WTC11 (cell line): ENCODE measurements at regions not wholly inside any gene's neighbourhood (a gene's known extent, or its start where the extent isn't known, plus 50 kb on each side); places are given as distances from the start of the nearest gene placed in this dataset.

Experiments used
- ATAC-seq: fragments of 200-7000 bp; cut with Tn5 transposase; 2 replicates; pipeline ENCODE4 v1.10.0; 2021; ENCODE audit warnings: mild to moderate bottlenecking, moderate library complexity
- CTCF ChIA-PET: fragments of 300-600 bp; sonication (Branson Sonifier 250); formaldehyde crosslinking; loops from one replicate; lab custom pipeline; 2021; ENCODE audit warnings: antibody characterized with exemption; lab: Charles Lee
- POLR2A ChIA-PET: fragments of 350-600 bp; sonication (Branson Sonifier 250); formaldehyde crosslinking; loops from one replicate; lab custom pipeline; 2021; ENCODE audit warnings: antibody characterized with exemption; lab: Charles Lee
- DNase-seq: peaks from one replicate; pipeline ENCODE4 v3.0.0; 2021; ENCODE audit warnings: low spot score
- H3K27ac Mint-ChIP-seq: 2 replicates; pipeline ENCODE4 v1.8.0; 2021; ENCODE audit warnings: mixed read lengths
- H3K27me3 Mint-ChIP-seq: 2 replicates; pipeline ENCODE4 v1.8.0; 2021; ENCODE audit warnings: low read depth, mild to moderate bottlenecking, moderate library complexity, mixed read lengths
- H3K36me3 Mint-ChIP-seq: 2 replicates; pipeline ENCODE4 v1.8.0; 2021; ENCODE audit warnings: mixed read lengths
- H3K4me1 Mint-ChIP-seq: 2 replicates; pipeline ENCODE4 v1.8.0; 2022; ENCODE audit warnings: mixed read lengths
- H3K4me3 Mint-ChIP-seq: 2 replicates; pipeline ENCODE4 v1.8.0; 2021; ENCODE audit warnings: mild to moderate bottlenecking, moderate library complexity, mixed read lengths
- H3K9me3 Mint-ChIP-seq: 2 replicates; pipeline ENCODE4 v1.8.0; 2021; ENCODE audit warnings: mixed read lengths
- ATF2 ChIP-seq: sonication (generic); formaldehyde crosslinking; IDR thresholded peaks from 2 replicates; pipeline ENCODE4 v1.8.1; 2022; ENCODE audit warnings: low read depth, missing genetic modification reagents, borderline replicate concordance
- CBFB ChIP-seq: sonication (generic); formaldehyde crosslinking; IDR thresholded peaks from 2 replicates; pipeline ENCODE4 v1.8.1; 2022; ENCODE audit warnings: mild to moderate bottlenecking, low read depth, missing genetic modification reagents
- CREM ChIP-seq: sonication (generic); formaldehyde crosslinking; IDR thresholded peaks from 2 replicates; pipeline ENCODE4 v1.8.1; 2022; ENCODE audit warnings: mild to moderate bottlenecking, missing genetic modification reagents, moderate library complexity
- ELF4 ChIP-seq: sonication (generic); formaldehyde crosslinking; IDR thresholded peaks from 2 replicates; pipeline ENCODE4 v1.8.1; 2022; ENCODE audit warnings: low read depth, mild to moderate bottlenecking, moderate library complexity, missing genetic modification reagents
- EMX1 ChIP-seq: fragments of 250-450 bp; sonication (Bioruptor Pico); IDR thresholded peaks from 2 replicates; pipeline ENCODE4 v1.8.0; 2021; ENCODE audit warnings: mild to moderate bottlenecking
- FOXJ3 ChIP-seq: sonication (generic); formaldehyde crosslinking; IDR thresholded peaks from 2 replicates; pipeline ENCODE4 v1.9.0; 2021; ENCODE audit warnings: missing genetic modification reagents, mild to moderate bottlenecking, borderline replicate concordance
- GTF2I ChIP-seq: fragments of 250-450 bp; sonication (Bioruptor Pico); conservative IDR thresholded peaks from 2 replicates; pipeline ENCODE4 v1.4.0; 2021; ENCODE audit warnings: mild to moderate bottlenecking
- IRF1 ChIP-seq: sonication (generic); formaldehyde crosslinking; IDR thresholded peaks from 2 replicates; pipeline ENCODE4 v1.8.0; 2023; ENCODE audit warnings: missing genetic modification reagents
- IRF2 ChIP-seq: sonication (generic); formaldehyde crosslinking; IDR thresholded peaks from 2 replicates; pipeline ENCODE4 v1.8.0; 2022; ENCODE audit warnings: low read depth, missing genetic modification reagents, borderline replicate concordance
- MXD4 ChIP-seq: fragments of 250-450 bp; sonication (Bioruptor Pico); IDR thresholded peaks from 2 replicates; pipeline ENCODE4 v1.8.0; 2021; ENCODE audit warnings: mild to moderate bottlenecking, moderate library complexity, borderline replicate concordance
- NR1H2 ChIP-seq: sonication (generic); formaldehyde crosslinking; IDR thresholded peaks from 2 replicates; pipeline ENCODE4 v1.9.0; 2021; ENCODE audit warnings: mild to moderate bottlenecking, moderate library complexity, missing genetic modification reagents
- ZBTB21 ChIP-seq: sonication (generic); formaldehyde crosslinking; IDR thresholded peaks from 2 replicates; pipeline ENCODE4 v1.8.1; 2023; ENCODE audit warnings: mild to moderate bottlenecking, missing genetic modification reagents, borderline replicate concordance
- ZNF317 ChIP-seq: sonication (generic); formaldehyde crosslinking; IDR thresholded peaks from 2 replicates; pipeline ENCODE4 v1.8.1; 2023; ENCODE audit warnings: low read depth, mild to moderate bottlenecking, moderate library complexity, missing genetic modification reagents, borderline replicate concordance
- ZNF396 ChIP-seq: fragments of 250-450 bp; sonication (Bioruptor Pico); IDR thresholded peaks from 2 replicates; pipeline ENCODE4 v1.8.0; 2021; ENCODE audit warnings: mild to moderate bottlenecking, moderate library complexity, borderline replicate concordance
- ZNF532 ChIP-seq: fragments of 250-450 bp; sonication (Bioruptor Pico); IDR thresholded peaks from 2 replicates; pipeline ENCODE4 v1.9.0; 2021; ENCODE audit warnings: mild to moderate bottlenecking, borderline replicate concordance
- ZSCAN18 ChIP-seq: fragments of 250-450 bp; sonication (Bioruptor Pico); IDR thresholded peaks from 2 replicates; pipeline ENCODE4 v2.1.2; 2022; ENCODE audit warnings: mild to moderate bottlenecking, moderate library complexity

GRCh38 chr12:78767264-78767981 is 97.2 kb upstream of the SYT1 start (continued):
- TF ChIP-seq ATF2 (CRISPR knock-in tag), result no peak
- TF ChIP-seq, all 79 proteins: peak for 0

GRCh38 chr12:78778339-78778738 is 86.2 kb upstream of the SYT1 start:
- Mint-ChIP-seq H3K27me3 (no peaks in the 10 kb centered on the region), H3K27ac (no peak overlapping the region), H3K36me3 (no peaks in the 10 kb centered on the region), H3K9me3 (no peaks in the 10 kb centered on the region), H3K4me1 (no peaks in the 10 kb centered on the region), H3K4me3 (no peak overlapping the region)
- ChIA-PET POLR2A (no interaction called here), CTCF (no interaction called here)
- ATAC-seq (no peak), DNase-seq (no peak)
- TF ChIP-seq MXD4 (no peak), NR1H2 (no peak), CBFB (no peak), FOXJ3 (CRISPR knock-in tag) (no peak), ELF4 (CRISPR knock-in tag) (no peak), ZBTB21 (CRISPR knock-in tag) (no peak), ZNF532 (CRISPR knock-in tag) (no peak), IRF1 (CRISPR knock-in tag) (no peak), ZNF396 (CRISPR knock-in tag) (no peak), ZSCAN18 (CRISPR knock-in tag) (no peak), IRF2 (CRISPR knock-in tag) (no peak), EMX1 (CRISPR knock-in tag) (no peak), ZNF317 (CRISPR knock-in tag) (no peak)

- ATAC-seq, result no peak
- H3K36me3 Mint-ChIP-seq, result no peaks in the 10 kb centered on the region
- POLR2A ChIA-PET, result no interaction called here
- no peak for TF ChIP-seq CREM (CRISPR knock-in tag)
- TF ChIP-seq CBFB, result no peak
- TF ChIP-seq GTF2I, result no peak
- TF ChIP-seq, all 79 proteins: peak for 0
- no peak for DNase-seq
- Mint-ChIP-seq H3K4me3 (no peak overlapping the region), H3K27ac (no peak overlapping the region), H3K9me3 (no peaks in the 10 kb centered on the region), H3K4me1 (peaks cover 18% of the 10 kb centered on the region), H3K27me3 (no peaks in the 10 kb centered on the region)
- CTCF ChIA-PET, result no interaction called here
Observed at GRCh38 chr12:78787576-78787975, 77.0 kb upstream of the SYT1 start.
